ENCODE measurements at regions not wholly inside any gene's neighbourhood (a gene's known extent, or its start where the extent isn't known, plus 50 kb on each side); places are given as distances from the start of the nearest gene placed in this dataset.
A peak's percentile ranks its signal among the peaks of the same experiment; 100 is the strongest.

DNA sequence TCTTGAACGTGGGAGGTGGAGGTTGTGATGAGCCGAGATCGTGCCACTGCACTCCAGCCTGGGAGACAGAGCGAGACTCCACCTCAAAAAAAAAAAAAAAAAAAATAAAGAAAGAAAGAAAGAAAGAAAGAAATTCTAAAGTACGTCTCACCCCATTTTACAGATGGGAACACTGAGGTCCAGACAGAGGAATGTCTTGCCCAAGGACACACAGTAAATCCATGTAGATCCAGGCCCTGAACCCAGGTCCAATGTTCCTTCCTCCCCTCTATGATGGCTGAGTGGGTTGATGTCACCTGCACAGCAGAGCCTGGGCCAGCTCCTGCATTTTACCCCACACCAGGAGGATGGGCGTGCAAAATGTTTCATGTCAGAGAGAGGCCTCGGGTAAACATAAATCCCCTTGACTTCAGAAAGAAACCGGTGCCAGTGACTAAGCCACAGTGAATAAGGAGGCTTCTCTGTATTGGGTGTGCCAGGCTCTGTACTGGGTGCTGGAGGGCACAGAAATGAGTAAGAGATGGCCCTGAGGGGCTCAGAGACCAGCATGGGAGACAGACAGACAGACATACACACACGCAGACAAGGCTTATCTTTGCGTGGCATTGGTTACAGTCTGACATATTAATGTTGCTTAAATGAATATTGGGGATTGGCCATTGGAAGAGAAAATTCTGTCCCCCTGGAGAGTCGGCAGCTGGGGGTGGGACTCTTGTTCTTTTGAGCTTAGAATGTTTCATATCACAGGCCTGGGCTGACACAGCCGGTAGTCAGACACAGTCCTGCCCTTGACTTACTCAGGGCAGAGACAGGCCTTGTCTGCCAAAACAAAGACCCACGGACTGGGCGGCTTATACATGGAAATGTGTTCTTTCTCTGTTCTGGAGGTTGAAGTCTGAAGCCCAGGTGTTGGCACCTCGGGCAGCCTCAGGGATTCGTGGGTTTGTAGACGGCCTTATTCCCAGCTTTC lies 105.4 kb downstream of the MIAT start:
- CTCF ChIA-PET (ENCODE audit: partially characterized antibody) = interaction anchor here (0.6 to 1.2 kb wide), 2 partner anchors 30 to 261 kb away, joined by 3 to 4 read pairs; no protein-coding TSS in a partner anchor
- Mint-ChIP-seq H3K4me1 (peaks cover 0 to 10% (median 2%) of the 10 kb centered on the region in 4 donors), H3K36me3 (peaks cover 45 to 49% of the 10 kb centered on the region in 2 donors), H3K4me3 (no peak overlapping the region), H3K9me3 (peaks cover 0 to 9% (median 2%) of the 10 kb centered on the region in 8 donors), H3K27me3 (no peaks in the 10 kb centered on the region), H3K27ac (peak overlapping the region in 1 of 7 donors; percentile 46)
- DNase-seq = no peak
- Histone ChIP-seq H3K27ac (ENCODE audit: low read depth, low read length) (no peak overlapping the region), H3K4me1 (ENCODE audit: insufficient read depth, low read length) (no peaks in the 10 kb centered on the region), H3K4me3 (ENCODE audit: low read length in 2 of 2) (no peak overlapping the region), H3K36me3 (ENCODE audit: insufficient read depth, low read length) (no peaks in the 10 kb centered on the region), H3K27me3 (ENCODE audit: insufficient read depth, low read length) (no peaks in the 10 kb centered on the region), H3K9me3 (ENCODE audit: control insufficient read depth in 1 of 2, low read length in 2 of 2) (no peaks in the 10 kb centered on the region)
- intact Hi-C loops (cut with micrococcal nuclease) = no loop called here
- POLR2A ChIA-PET (ENCODE audit: partially characterized antibody) = no interaction called here

DNA sequence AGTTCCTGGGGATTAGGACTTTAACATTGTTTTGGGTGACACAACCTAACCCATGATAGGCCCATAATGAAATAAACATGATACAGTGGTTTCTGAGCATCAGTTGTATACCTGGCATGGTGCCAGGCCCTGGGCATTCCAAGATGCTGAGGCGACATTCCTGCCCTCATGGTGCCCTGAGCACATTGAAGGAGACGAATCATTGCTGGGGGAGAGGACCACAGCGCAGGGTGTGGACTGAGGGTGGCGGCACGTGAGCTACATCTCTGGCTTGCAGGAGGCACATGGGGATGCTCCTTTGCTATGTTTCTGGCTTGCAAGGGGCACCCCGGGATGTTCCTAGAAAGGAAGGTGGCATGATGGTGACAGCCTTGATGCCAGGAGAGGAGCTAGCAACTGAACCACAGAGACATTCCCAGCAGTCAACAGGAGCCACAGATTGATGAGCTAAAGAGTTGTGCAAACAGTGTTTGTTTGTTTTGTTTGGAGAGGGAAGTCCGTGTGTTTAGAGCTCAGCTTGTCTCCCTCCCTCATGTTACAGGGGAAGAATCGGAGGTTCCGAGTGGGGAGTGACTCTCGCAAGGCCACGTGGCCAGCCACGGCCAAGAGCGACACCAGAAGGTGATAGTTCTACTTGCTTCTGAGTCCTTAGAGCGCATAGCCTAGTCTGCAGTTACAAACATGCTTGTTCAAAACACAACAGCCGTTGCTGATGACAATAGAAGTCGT lies 106.4 kb downstream of the MIAT start:
- no peaks in the 10 kb centered on the region for H3K27me3 Mint-ChIP-seq
- no peak overlapping the region for H3K4me3 Mint-ChIP-seq
- Histone ChIP-seq H3K27me3 (ENCODE audit: insufficient read depth, low read length) (no peaks in the 10 kb centered on the region), H3K27ac (ENCODE audit: low read depth, low read length) (no peak overlapping the region), H3K4me1 (ENCODE audit: insufficient read depth, low read length) (no peaks in the 10 kb centered on the region), H3K9me3 (ENCODE audit: control insufficient read depth in 1 of 2, low read length in 2 of 2) (no peaks in the 10 kb centered on the region), H3K4me3 (ENCODE audit: low read length in 2 of 2) (no peak overlapping the region), H3K36me3 (ENCODE audit: insufficient read depth, low read length) (no peaks in the 10 kb centered on the region)
- no peak for DNase-seq
- H3K4me1 Mint-ChIP-seq = peaks cover 0 to 10% (median 2%) of the 10 kb centered on the region in 4 donors
- H3K36me3 Mint-ChIP-seq = peaks cover 50 to 58% of the 10 kb centered on the region in 2 donors
- no peak overlapping the region for H3K27ac Mint-ChIP-seq
- peaks cover 0 to 7% (median 2%) of the 10 kb centered on the region in 8 donors for H3K9me3 Mint-ChIP-seq
- intact Hi-C loops (cut with micrococcal nuclease) = no loop called here
- CTCF ChIA-PET (ENCODE audit: partially characterized antibody) = interaction anchor here (1.3 kb wide), 1 partner anchor 8 kb away, joined by 4 read pairs; no protein-coding TSS in a partner anchor
- POLR2A ChIA-PET (ENCODE audit: partially characterized antibody) = no interaction called here

DNA sequence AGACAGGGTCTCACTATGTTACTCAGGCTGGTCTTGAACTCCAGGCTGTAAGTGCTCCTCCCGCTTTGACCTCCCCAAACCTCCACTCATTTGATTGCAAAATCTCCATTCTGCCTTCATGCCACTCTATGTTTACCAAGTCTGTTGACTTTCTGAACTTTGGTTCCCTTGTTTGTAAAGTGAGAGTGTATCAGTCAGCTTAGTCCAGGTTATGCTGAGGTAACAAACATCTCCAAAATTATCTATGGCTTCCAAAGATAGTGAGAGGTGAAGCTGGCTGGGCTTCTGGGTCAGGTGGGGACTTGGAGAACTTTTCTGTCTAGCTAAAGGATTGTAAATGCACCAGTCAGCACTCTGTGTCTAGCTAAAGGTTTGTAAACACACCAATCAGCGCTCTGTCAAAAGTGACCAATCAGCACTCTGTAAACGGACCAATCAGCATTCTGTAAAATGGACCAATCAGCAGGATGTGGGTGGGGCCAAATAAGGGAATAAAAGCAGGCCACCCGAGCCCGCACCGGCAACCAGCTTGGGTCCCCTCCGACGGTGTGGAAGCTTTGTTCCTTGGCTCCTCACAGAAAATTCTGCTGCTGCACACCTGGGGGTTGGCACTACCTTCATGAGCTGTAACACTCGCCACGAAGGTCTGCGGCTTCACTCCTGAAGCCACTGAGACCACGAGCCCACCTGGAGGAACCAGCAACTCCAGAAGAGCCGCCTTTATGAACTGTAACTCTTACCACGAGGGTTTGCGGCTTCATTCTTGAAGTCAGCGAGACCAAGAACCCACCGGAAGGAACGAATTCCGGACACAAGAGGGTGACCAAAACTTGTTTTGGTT lies 109.3 kb downstream of the MIAT start:
- no peak for DNase-seq
- Histone ChIP-seq H3K27ac (ENCODE audit: low read depth, low read length) (no peak overlapping the region), H3K4me3 (ENCODE audit: low read length in 2 of 2) (no peak overlapping the region), H3K4me1 (ENCODE audit: insufficient read depth, low read length) (no peaks in the 10 kb centered on the region), H3K9me3 (ENCODE audit: control insufficient read depth in 1 of 2, low read length in 2 of 2) (no peaks in the 10 kb centered on the region), H3K36me3 (ENCODE audit: insufficient read depth, low read length) (no peaks in the 10 kb centered on the region), H3K27me3 (ENCODE audit: insufficient read depth, low read length) (no peaks in the 10 kb centered on the region)
- Mint-ChIP-seq H3K9me3 (peaks cover 0 to 7% (median 2%) of the 10 kb centered on the region in 8 donors), H3K36me3 (peaks cover 58 to 64% of the 10 kb centered on the region in 2 donors), H3K27me3 (no peaks in the 10 kb centered on the region), H3K4me3 (no peak overlapping the region), H3K4me1 (peaks cover 0 to 8% (median 2%) of the 10 kb centered on the region in 4 donors), H3K27ac (no peak overlapping the region)
- POLR2A ChIA-PET (ENCODE audit: partially characterized antibody) = no interaction called here
- CTCF ChIA-PET (ENCODE audit: partially characterized antibody) = no interaction called here
- intact Hi-C loops (cut with micrococcal nuclease) = no loop called here

DNA sequence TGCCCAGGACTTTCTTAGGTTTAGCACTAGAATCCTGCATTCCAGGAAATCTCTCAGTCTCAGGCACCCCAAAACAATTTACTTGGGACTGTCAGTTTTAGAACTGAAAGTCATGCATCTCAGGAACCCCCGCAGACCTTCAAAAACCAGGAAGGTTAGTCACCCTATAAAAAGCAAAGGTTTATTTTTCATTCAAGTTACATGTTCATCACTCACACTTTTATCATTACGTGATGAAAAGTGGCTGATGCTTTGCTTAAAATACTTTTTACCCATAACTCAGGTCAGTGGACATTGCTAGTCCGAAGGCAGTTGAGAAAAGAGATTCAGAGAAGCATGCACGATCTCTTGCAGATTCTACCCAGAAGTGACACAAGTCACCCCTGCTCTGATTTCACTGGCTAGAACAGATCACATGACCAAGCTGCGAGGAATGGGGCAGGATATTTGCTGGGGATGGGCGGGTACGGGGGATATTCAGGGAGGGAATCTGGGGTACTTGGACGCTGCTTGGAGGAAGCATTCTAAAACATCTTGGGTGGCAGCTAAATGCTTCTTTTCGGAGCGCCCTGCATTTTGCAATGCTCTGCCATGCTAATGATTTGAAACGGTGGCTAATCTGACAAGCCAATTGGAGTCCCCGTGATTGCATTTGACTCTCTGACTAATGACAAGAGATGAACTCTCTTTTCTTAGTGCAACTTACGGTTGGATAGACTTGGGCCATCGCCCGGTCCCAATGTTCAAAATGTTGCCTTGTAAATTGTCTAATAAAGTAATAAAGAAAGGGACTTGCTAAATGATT lies 110.2 kb downstream of the MIAT start:
- Mint-ChIP-seq H3K4me3 (no peak overlapping the region), H3K27ac (no peak overlapping the region), H3K4me1 (peaks cover 0 to 7% (median 2%) of the 10 kb centered on the region in 4 donors), H3K9me3 (peaks cover 0 to 7% (median 2%) of the 10 kb centered on the region in 8 donors), H3K36me3 (peaks cover 57 to 64% of the 10 kb centered on the region in 2 donors), H3K27me3 (no peaks in the 10 kb centered on the region)
- POLR2A ChIA-PET (ENCODE audit: partially characterized antibody) = no interaction called here
- intact Hi-C loops (cut with micrococcal nuclease) = no loop called here
- Histone ChIP-seq H3K9me3 (ENCODE audit: control insufficient read depth in 1 of 2, low read length in 2 of 2) (no peaks in the 10 kb centered on the region), H3K4me1 (ENCODE audit: insufficient read depth, low read length) (no peaks in the 10 kb centered on the region), H3K4me3 (ENCODE audit: low read length in 2 of 2) (no peak overlapping the region), H3K27ac (ENCODE audit: low read depth, low read length) (no peak overlapping the region), H3K27me3 (ENCODE audit: insufficient read depth, low read length) (no peaks in the 10 kb centered on the region), H3K36me3 (ENCODE audit: insufficient read depth, low read length) (no peaks in the 10 kb centered on the region)
- no peak for DNase-seq
- CTCF ChIA-PET (ENCODE audit: partially characterized antibody) = no interaction called here

DNA sequence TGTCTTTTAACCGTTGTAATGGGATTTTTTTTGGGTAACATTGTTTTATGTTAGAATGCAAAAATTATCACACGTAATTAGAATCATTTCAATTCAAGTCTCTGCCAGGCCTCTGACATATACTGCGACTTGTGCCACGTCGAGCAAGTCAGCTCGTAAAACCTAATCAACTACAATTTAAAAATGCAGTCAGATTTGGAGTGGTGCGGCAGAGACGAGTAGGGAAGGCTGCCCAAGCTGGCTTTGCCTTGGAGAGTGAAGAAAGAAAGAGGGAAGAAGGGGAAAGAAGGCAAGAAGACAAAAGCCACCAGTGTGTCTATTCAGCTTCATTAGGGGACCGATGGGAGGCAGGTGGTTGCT lies 110.7 kb downstream of the MIAT start:
- Mint-ChIP-seq H3K4me3 (no peak overlapping the region), H3K4me1 (peaks cover 0 to 6% (median 2%) of the 10 kb centered on the region in 4 donors), H3K27me3 (no peaks in the 10 kb centered on the region), H3K9me3 (peaks cover 0 to 7% (median 2%) of the 10 kb centered on the region in 8 donors), H3K36me3 (peaks cover 53 to 60% of the 10 kb centered on the region in 2 donors), H3K27ac (peak overlapping the region in 1 of 7 donors; percentile 43)
- no peak overlapping the region for H3K4me3 ChIP-seq (ENCODE audit: low read length in 2 of 2)
- no peaks in the 10 kb centered on the region for H3K9me3 ChIP-seq (ENCODE audit: control insufficient read depth in 1 of 2, low read length in 2 of 2)
- CTCF ChIA-PET (ENCODE audit: partially characterized antibody) = no interaction called here
- intact Hi-C loops (cut with micrococcal nuclease) = no loop called here
- no peaks in the 10 kb centered on the region for H3K36me3 ChIP-seq (ENCODE audit: insufficient read depth, low read length)
- H3K4me1 ChIP-seq (ENCODE audit: insufficient read depth, low read length) = no peaks in the 10 kb centered on the region
- no peak for DNase-seq
- POLR2A ChIA-PET (ENCODE audit: partially characterized antibody) = interaction anchor here (0.5 kb wide), 1 partner anchor 96 kb away, joined by 4 read pairs; no protein-coding TSS in a partner anchor
- H3K27me3 ChIP-seq (ENCODE audit: insufficient read depth, low read length) = no peaks in the 10 kb centered on the region
- H3K27ac ChIP-seq (ENCODE audit: low read depth, low read length) = no peak overlapping the region

DNA sequence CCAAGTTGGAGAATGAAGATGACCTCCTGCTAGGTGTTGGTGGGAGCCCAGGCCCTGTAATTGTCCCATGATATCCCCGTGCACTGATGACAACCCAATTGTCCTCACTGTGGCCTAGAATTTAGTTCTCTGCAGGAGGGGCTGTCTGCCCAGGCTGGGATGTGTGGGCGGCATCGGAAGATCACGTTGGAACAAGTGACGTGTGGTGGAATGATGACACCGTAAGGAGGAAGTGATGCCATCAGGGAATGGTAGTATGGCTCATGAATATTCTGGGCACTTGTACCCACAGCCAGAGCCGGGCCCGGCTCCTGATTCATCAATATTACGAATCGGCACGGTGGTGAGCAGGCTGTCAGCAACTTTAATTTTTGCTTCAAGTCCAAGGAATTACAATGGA lies 111.6 kb downstream of the MIAT start:
- intact Hi-C loops (cut with micrococcal nuclease) = no loop called here
- DNase-seq = no peak
- H3K36me3 Mint-ChIP-seq = peaks cover 49 to 55% of the 10 kb centered on the region in 2 donors
- H3K9me3 ChIP-seq (ENCODE audit: control insufficient read depth in 1 of 2, low read length in 2 of 2) = no peaks in the 10 kb centered on the region
- no peak overlapping the region for H3K4me3 ChIP-seq (ENCODE audit: low read length in 2 of 2)
- H3K4me1 Mint-ChIP-seq = peaks cover 0 to 4% (median 2%) of the 10 kb centered on the region in 4 donors
- no peak overlapping the region for H3K27ac Mint-ChIP-seq
- no peaks in the 10 kb centered on the region for H3K27me3 ChIP-seq (ENCODE audit: insufficient read depth, low read length)
- no peaks in the 10 kb centered on the region for H3K36me3 ChIP-seq (ENCODE audit: insufficient read depth, low read length)
- CTCF ChIA-PET (ENCODE audit: partially characterized antibody) = no interaction called here
- no peaks in the 10 kb centered on the region for H3K4me1 ChIP-seq (ENCODE audit: insufficient read depth, low read length)
- H3K27me3 Mint-ChIP-seq = no peaks in the 10 kb centered on the region
- H3K4me3 Mint-ChIP-seq = no peak overlapping the region
- POLR2A ChIA-PET (ENCODE audit: partially characterized antibody) = no interaction called here
- H3K9me3 Mint-ChIP-seq = peaks cover 0 to 7% (median 2%) of the 10 kb centered on the region in 8 donors
- no peak overlapping the region for H3K27ac ChIP-seq (ENCODE audit: low read depth, low read length)

All from CD4-positive, alpha-beta memory T cell (primary cell).